PC-3 (cell line): ENCODE measurements at regions not wholly inside any gene's neighbourhood (a gene's known extent, or its start where the extent isn't known, plus 50 kb on each side); places are given as distances from the start of the nearest gene placed in this dataset.

Experiments used
- ATAC-seq: fragments of 200-7000 bp; cut with Tn5 transposase; 2 replicates; pipeline ENCODE4 v1.9.1; 2020; ENCODE audit warnings: mild to moderate bottlenecking, moderate library complexity
- BruUV-seq: library from RNA; stranded (reverse); fragments of 400-500 nt; replicated peaks from 2 replicates; lab custom pipeline; 2021; lab: Mats Ljungman, UMichigan
- CTCF ChIA-PET: fragments of 300-600 bp; sonication (Branson Sonifier 250); formaldehyde crosslinking; loops from one replicate; lab custom pipeline; 2022; ENCODE audit warnings: antibody characterized with exemption; lab: Charles Lee
- POLR2A ChIA-PET: fragments of 300-600 bp; sonication (Branson Sonifier 250); formaldehyde crosslinking; loops from one replicate; lab custom pipeline; 2022; ENCODE audit warnings: antibody characterized with exemption; ENCODE audit not compliant: unreplicated experiment; lab: Charles Lee
- DNase-seq: peaks from one replicate; pipeline ENCODE4 v3.0.0-alpha.2; 2015
- H2AFZ ChIP-seq: fragments of 300-600 bp; sonication (generic); 2 replicates; pipeline ENCODE4 v1.6.0; 2016; ENCODE audit warnings: antibody characterized with exemption, low read length
- H3F3A ChIP-seq: fragments of 300-600 bp; sonication (generic); one replicate; pipeline ENCODE4 v1.6.0; 2017; ENCODE audit warnings: antibody characterized with exemption, low read length, control low read depth, mild to moderate bottlenecking; ENCODE audit not compliant: unreplicated experiment
- H3K27ac ChIP-seq: fragments of 300-600 bp; sonication (generic); 2 replicates; pipeline ENCODE4 v1.5.1; 2016; ENCODE audit warnings: mild to moderate bottlenecking, low read length
- H3K27me3 ChIP-seq: fragments of 300-600 bp; sonication (generic); 2 replicates; pipeline ENCODE4 v1.6.1; 2016; ENCODE audit warnings: low read length, mixed read lengths
- H3K36me3 ChIP-seq: fragments of 300-600 bp; sonication (generic); 2 replicates; pipeline ENCODE4 v1.6.1; 2016; ENCODE audit warnings: low read depth, mixed run types, low read length, mixed read lengths
- H3K4me1 ChIP-seq: fragments of 300-600 bp; sonication (generic); 2 replicates; pipeline ENCODE4 v1.5.1; 2016; ENCODE audit warnings: low read length; ENCODE audit not compliant: insufficient read depth
- H3K4me2 ChIP-seq: fragments of 300-600 bp; sonication (generic); 2 replicates; pipeline ENCODE4 v1.6.0; 2016; ENCODE audit warnings: low read length
- H3K4me3 ChIP-seq: fragments of 300-600 bp; sonication (generic); 2 replicates; pipeline ENCODE4 v1.5.1; 2016; ENCODE audit warnings: mild to moderate bottlenecking, low read length, mixed read lengths
- H3K79me2 ChIP-seq: fragments of 300-600 bp; sonication (generic); 2 replicates; pipeline ENCODE4 v1.6.1; 2017; ENCODE audit warnings: low read length, mixed read lengths
- H3K9ac ChIP-seq: fragments of 300-600 bp; sonication (generic); 2 replicates; pipeline ENCODE4 v1.6.0; 2016; ENCODE audit warnings: mild to moderate bottlenecking, low read length
- H3K9me2 ChIP-seq: fragments of 300-600 bp; sonication (generic); replicated peaks from 2 replicates; pipeline ENCODE4 v1.6.1; 2016; ENCODE audit warnings: mixed run types, low read length, mixed read lengths
- H3K9me3 ChIP-seq: fragments of 300-600 bp; sonication (generic); 2 replicates; pipeline ENCODE4 v1.6.1; 2016; ENCODE audit warnings: low read length, mixed read lengths
- H4K20me1 ChIP-seq: fragments of 300-600 bp; sonication (generic); 2 replicates; pipeline ENCODE4 v1.6.1; 2016; ENCODE audit warnings: low read length, mixed read lengths
- CTCF ChIP-seq: fragments of 300-600 bp; sonication (generic); conservative IDR thresholded peaks from 2 replicates; pipeline ENCODE4 v1.5.1; 2017; ENCODE audit warnings: antibody characterized with exemption, low read depth, mild to moderate bottlenecking, low read length
- EZH2 ChIP-seq: fragments of 300-600 bp; sonication (generic); IDR thresholded peaks from one replicate; pipeline ENCODE4 v1.6.1; 2017; ENCODE audit warnings: antibody characterized with exemption, mild to moderate bottlenecking, low read length; ENCODE audit not compliant: unreplicated experiment
- EZH2phosphoT487 ChIP-seq: fragments of 300-600 bp; sonication (generic); IDR thresholded peaks from 2 replicates; pipeline ENCODE4 v1.6.1; 2018; ENCODE audit warnings: mild to moderate bottlenecking, antibody characterized with exemption, low read length, borderline replicate concordance
- intact Hi-C: fragments of 100-400 bp; cut with micrococcal nuclease; formaldehyde crosslinking; loops from 2 replicates; pipeline ENCODE4 v1.9.0; 2023

GRCh38 chr3:18533039-18533438, 107.9 kb upstream of the SATB1 start:
- no peaks in the 10 kb centered on the region for H3F3A ChIP-seq
- DNase-seq (no peak), ATAC-seq (no peak)
- CTCF ChIA-PET, result no interaction called here
- no TSS peak for BruUV-seq
- POLR2A ChIA-PET, result no interaction called here
- H3K36me3 ChIP-seq, result no peaks in the 10 kb centered on the region
- H3K9me3 ChIP-seq, result no peaks in the 10 kb centered on the region
- no peaks in the 10 kb centered on the region for H4K20me1 ChIP-seq
- H3K4me3 ChIP-seq, result no peak overlapping the region
- H3K79me2 ChIP-seq, result no peaks in the 10 kb centered on the region
- no peak overlapping the region for H2AFZ ChIP-seq
- H3K4me1 ChIP-seq, result no peaks in the 10 kb centered on the region
- no peak overlapping the region for H3K9ac ChIP-seq
- TF ChIP-seq CTCF (no peak), EZH2phosphoT487 (no peak), EZH2 (no peak)
- H3K27ac ChIP-seq, result no peak overlapping the region
- intact Hi-C loops, result no loop called here
- H3K4me2 ChIP-seq, result no peak overlapping the region
- H3K27me3 ChIP-seq, result no peaks in the 10 kb centered on the region
- H3K9me2 ChIP-seq, result no peaks in the 10 kb centered on the region

GRCh38 chr3:18531662-18532061, 106.5 kb upstream of the SATB1 start:
- POLR2A ChIA-PET, result no interaction called here
- H3K4me3 ChIP-seq, result no peak overlapping the region
- 0 out of 2 replicates have a peak, but pooled peaks cover 2% of the 10 kb centered on the region for H3K9me2 ChIP-seq
- no peaks in the 10 kb centered on the region for H3K79me2 ChIP-seq
- intact Hi-C loops, result no loop called here
- H3K27ac ChIP-seq, result no peak overlapping the region
- H3K4me1 ChIP-seq, result no peaks in the 10 kb centered on the region
- TF ChIP-seq EZH2 (no peak), EZH2phosphoT487 (no peak), CTCF (no peak)
- CTCF ChIA-PET, result no interaction called here
- no peak overlapping the region for H3K4me2 ChIP-seq
- H3K9me3 ChIP-seq, result no peaks in the 10 kb centered on the region
- H3K27me3 ChIP-seq, result no peaks in the 10 kb centered on the region
- DNase-seq (no peak), ATAC-seq (no peak)
- no peak overlapping the region for H2AFZ ChIP-seq
- H4K20me1 ChIP-seq, result no peaks in the 10 kb centered on the region
- no peaks in the 10 kb centered on the region for H3F3A ChIP-seq
- BruUV-seq, result no TSS peak
- no peak overlapping the region for H3K9ac ChIP-seq
- H3K36me3 ChIP-seq, result no peaks in the 10 kb centered on the region

GRCh38 chr3:18529631-18530030, 104.5 kb upstream of the SATB1 start:
- no TSS peak for BruUV-seq
- DNase-seq (no peak), ATAC-seq (no peak)
- Histone ChIP-seq H3K4me1 (no peaks in the 10 kb centered on the region), H3K9me2 (0 out of 2 replicates have a peak, but pooled peaks cover 2% of the 10 kb centered on the region), H3K9ac (no peak overlapping the region), H3K4me3 (no peak overlapping the region), H3K27me3 (no peaks in the 10 kb centered on the region), H3K4me2 (no peak overlapping the region), H3K79me2 (no peaks in the 10 kb centered on the region), H3K9me3 (no peaks in the 10 kb centered on the region), H2AFZ (no peak overlapping the region), H3F3A (no peaks in the 10 kb centered on the region), H3K27ac (no peak overlapping the region), H4K20me1 (no peaks in the 10 kb centered on the region), H3K36me3 (no peaks in the 10 kb centered on the region)
- ChIA-PET CTCF (no interaction called here), POLR2A (no interaction called here)
- TF ChIP-seq CTCF, result no peak
- TF ChIP-seq EZH2, result no peak
- no peak for TF ChIP-seq EZH2phosphoT487
- intact Hi-C loops, result no loop called here
